Erythroblast (primary cell): ENCODE measurements at regions not wholly inside any gene's neighbourhood (a gene's known extent, or its start where the extent isn't known, plus 50 kb on each side); places are given as distances from the start of the nearest gene placed in this dataset.

Source experiments
- GATA1 ChIP-seq: IDR thresholded peaks from 2 replicates; pipeline ENCODE4 v1.6.1; 2011; ENCODE audit warnings: low read depth, mild to moderate bottlenecking, control low read depth, low read length, moderate library complexity
- POLR2A ChIP-seq: IDR thresholded peaks from 2 replicates; pipeline ENCODE4 v1.6.1; 2011; ENCODE audit warnings: mild to moderate bottlenecking, low read length

DNA sequence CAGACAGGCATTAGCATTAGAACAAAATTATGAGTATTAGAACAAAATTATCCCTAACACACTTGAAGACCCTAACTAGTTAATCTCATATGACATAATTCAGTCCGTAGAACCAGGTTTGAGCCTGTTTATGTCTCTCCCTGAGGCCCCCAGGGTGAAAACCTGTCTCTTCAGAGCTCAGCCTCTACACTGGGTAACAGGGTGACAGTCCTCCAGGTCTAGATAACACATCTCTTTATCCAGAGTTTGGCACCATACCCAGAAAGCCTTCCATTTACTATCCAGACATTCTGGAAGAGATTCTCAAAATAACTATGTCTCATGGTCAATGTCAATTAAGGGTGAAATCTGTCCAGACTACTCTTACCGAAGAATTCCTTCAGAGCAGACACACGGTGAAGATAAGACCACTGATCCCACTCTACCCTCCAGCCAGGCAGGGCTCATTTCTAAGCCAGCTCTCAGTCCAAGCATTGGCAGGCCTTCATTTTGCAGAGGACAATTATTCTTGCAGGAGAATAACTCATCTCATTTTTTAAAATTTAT is 1195.3 kb downstream of the EFNB2 start:
- TF ChIP-seq POLR2A (no peak), GATA1 (no peak)
